Tibial nerve (tissue), 4 donors: ENCODE measurements at regions not wholly inside any gene's neighbourhood (a gene's known extent, or its start where the extent isn't known, plus 50 kb on each side); places are given as distances from the start of the nearest gene placed in this dataset.

Experiments used
- EP300 ChIP-seq, 2 donors: sonication (generic); formaldehyde crosslinking; IDR thresholded peaks; one replicate each; pipeline ENCODE4 v1.6.1; 2017; ENCODE audit warnings: antibody characterized with exemption in 2 of 2, mild to moderate bottlenecking in 1 of 2
- POLR2A ChIP-seq, 2 donors: fragments of 450-650 bp; IDR thresholded peaks; one replicate each; pipeline ENCODE4 v1.6.1; 2017; ENCODE audit warnings: antibody characterized with exemption in 2 of 2, mild to moderate bottlenecking in 2 of 2, moderate library complexity in 2 of 2
- TF ChIP-seq, protein P1 (sequence below), 5 experiments: fragments of 200-600 bp in 3 of 5; fragments of 450-650 bp in 2 of 5; sonication (generic) in 3 of 5; IDR thresholded peaks; one replicate each; pipeline ENCODE4 v1.5.1; 2016 to 2019; ENCODE audit warnings: antibody characterized with exemption in 5 of 5, mild to moderate bottlenecking in 3 of 5, moderate library complexity in 2 of 5

DNA sequence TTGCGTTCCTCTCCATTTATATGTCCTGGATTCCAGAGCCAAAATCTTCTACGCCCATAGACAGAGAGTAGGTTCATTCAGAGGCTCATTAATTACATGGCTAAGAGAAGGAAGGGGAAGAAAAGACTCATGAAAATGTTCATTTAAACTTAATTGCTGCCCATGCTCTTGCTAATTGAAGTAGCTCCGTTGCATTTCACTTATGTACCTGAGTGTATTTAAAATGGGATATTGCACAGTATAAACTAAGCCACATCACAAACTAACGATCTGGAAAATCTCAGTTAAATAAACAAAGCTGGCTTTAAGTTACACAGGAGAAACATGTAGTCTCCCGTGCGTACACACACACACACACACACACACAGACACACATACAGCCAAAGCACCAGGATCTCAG lies 269.2 kb downstream of the CDC5L start:
- TF ChIP-seq POLR2A (IDR thresholded peaks at IDR 0.05) (no peak), EP300 (IDR thresholded peaks at IDR 0.05) (no peak)
- TF ChIP-seq, protein P1, sequence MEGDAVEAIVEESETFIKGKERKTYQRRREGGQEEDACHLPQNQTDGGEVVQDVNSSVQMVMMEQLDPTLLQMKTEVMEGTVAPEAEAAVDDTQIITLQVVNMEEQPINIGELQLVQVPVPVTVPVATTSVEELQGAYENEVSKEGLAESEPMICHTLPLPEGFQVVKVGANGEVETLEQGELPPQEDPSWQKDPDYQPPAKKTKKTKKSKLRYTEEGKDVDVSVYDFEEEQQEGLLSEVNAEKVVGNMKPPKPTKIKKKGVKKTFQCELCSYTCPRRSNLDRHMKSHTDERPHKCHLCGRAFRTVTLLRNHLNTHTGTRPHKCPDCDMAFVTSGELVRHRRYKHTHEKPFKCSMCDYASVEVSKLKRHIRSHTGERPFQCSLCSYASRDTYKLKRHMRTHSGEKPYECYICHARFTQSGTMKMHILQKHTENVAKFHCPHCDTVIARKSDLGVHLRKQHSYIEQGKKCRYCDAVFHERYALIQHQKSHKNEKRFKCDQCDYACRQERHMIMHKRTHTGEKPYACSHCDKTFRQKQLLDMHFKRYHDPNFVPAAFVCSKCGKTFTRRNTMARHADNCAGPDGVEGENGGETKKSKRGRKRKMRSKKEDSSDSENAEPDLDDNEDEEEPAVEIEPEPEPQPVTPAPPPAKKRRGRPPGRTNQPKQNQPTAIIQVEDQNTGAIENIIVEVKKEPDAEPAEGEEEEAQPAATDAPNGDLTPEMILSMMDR (IDR thresholded peaks at IDR 0.05) = no peak
